Caki2 (cell line): ENCODE measurements at regions not wholly inside any gene's neighbourhood (a gene's known extent, or its start where the extent isn't known, plus 50 kb on each side); places are given as distances from the start of the nearest gene placed in this dataset.

ENCODE experiments used
- DNase-seq: peaks from one replicate; pipeline ENCODE4 v3.0.0-alpha.2; 2015; ENCODE audit warnings: low read depth
- in situ Hi-C: cut with HindIII; loops from 2 replicates; pipeline ENCODE4 v1.10.0; 2016; ENCODE audit warnings: low sequenced_read_pairs, low pct_unique_long_range_greater_than_20kb, mixed read lengths

DNA sequence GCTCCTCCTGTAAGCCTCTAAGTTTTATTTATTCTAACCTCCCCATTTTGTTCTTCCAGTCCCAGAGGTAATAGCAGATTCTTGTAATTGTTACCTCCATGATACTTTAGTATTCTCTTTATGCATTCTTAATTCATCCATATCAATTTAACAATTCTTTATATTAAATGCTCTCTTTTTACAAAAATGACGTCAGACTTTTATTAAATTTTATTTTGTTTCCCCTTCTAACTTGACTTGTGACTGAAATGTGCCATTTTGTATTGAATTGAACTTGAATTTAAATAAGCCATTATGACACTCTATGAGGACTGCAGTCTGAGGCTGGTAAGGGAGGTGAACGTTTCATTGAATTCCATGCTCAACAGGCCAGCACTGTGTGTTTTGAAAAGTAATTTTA, 60.0 kb upstream of the NUDT10 start:
- in situ Hi-C loops = no loop called here
- DNase-seq = no peak

- DNase-seq = no peak
- in situ Hi-C loops = no loop called here
Observed at GRCh38 chrX:51281758-51282318, 50.8 kb upstream of the NUDT10 start.
